ENCODE measurements at regions not wholly inside any gene's neighbourhood (a gene's known extent, or its start where the extent isn't known, plus 50 kb on each side); places are given as distances from the start of the nearest gene placed in this dataset.
"Not testable (repeated sequence)": the region's sequence is repeated elsewhere in the genome, so short reads cannot be mapped to it uniquely, and the experiment has no call there.

GRCh38 chr13:70755456-70755855, 647.2 kb upstream of the KLHL1 start:
- H3K36me3 ChIP-seq (ENCODE audit: control insufficient read depth, insufficient read depth, low read length), result no peaks in the 10 kb centered on the region
- no peak overlapping the region for H2AFZ ChIP-seq
- no peaks in the 10 kb centered on the region for H3K79me2 ChIP-seq
- no peaks in the 10 kb centered on the region for H3K4me1 ChIP-seq
- no peaks in the 10 kb centered on the region for H3K9me3 ChIP-seq (ENCODE audit: control insufficient read depth, low read length)
- H3K4me2 ChIP-seq (ENCODE audit: low read length), result no peak overlapping the region
- H3K9ac ChIP-seq, result no peak overlapping the region
- H3K27ac ChIP-seq, result no peak overlapping the region
- no peak overlapping the region for H3K4me3 ChIP-seq (ENCODE audit: low read depth, low read length)
- no peak for TF ChIP-seq CTCF (IDR thresholded peaks at IDR 0.05)
- no peaks in the 10 kb centered on the region for H3K27me3 ChIP-seq (ENCODE audit: control insufficient read depth, insufficient read depth, low read length)

- H3K4me2 ChIP-seq (ENCODE audit: low read length), result no peak overlapping the region
- H3K27ac ChIP-seq, result no peak overlapping the region
- no peaks in the 10 kb centered on the region for H3K27me3 ChIP-seq (ENCODE audit: control insufficient read depth, insufficient read depth, low read length)
- H3K9me3 ChIP-seq (ENCODE audit: control insufficient read depth, low read length), result no peaks in the 10 kb centered on the region
- no peak overlapping the region for H3K9ac ChIP-seq
- TF ChIP-seq CTCF (IDR thresholded peaks at IDR 0.05), result no peak
- no peak overlapping the region for H3K4me3 ChIP-seq (ENCODE audit: low read depth, low read length)
- no peaks in the 10 kb centered on the region for H3K79me2 ChIP-seq
- no peak overlapping the region for H2AFZ ChIP-seq
- no peaks in the 10 kb centered on the region for H3K4me1 ChIP-seq
- H3K36me3 ChIP-seq (ENCODE audit: control insufficient read depth, insufficient read depth, low read length), result no peaks in the 10 kb centered on the region
These were observed 639.0 kb upstream of the KLHL1 start for GRCh38 chr13:70747262-70747661.

- not testable (repeated sequence) for H3K36me3 ChIP-seq (ENCODE audit: control insufficient read depth, insufficient read depth, low read length); H2AFZ ChIP-seq; H3K4me2 ChIP-seq (ENCODE audit: low read length); H3K9ac ChIP-seq; H3K4me1 ChIP-seq; H3K27me3 ChIP-seq (ENCODE audit: control insufficient read depth, insufficient read depth, low read length); H3K9me3 ChIP-seq (ENCODE audit: control insufficient read depth, low read length); H3K27ac ChIP-seq; H3K4me3 ChIP-seq (ENCODE audit: low read depth, low read length); H3K79me2 ChIP-seq
These were observed 638.2 kb upstream of the KLHL1 start for GRCh38 chr13:70746469-70746868.

GRCh38 chr13:70736622-70737317, 628.5 kb upstream of the KLHL1 start:
- H2AFZ ChIP-seq, result no peak overlapping the region

GRCh38 chr13:70732611-70733010, 624.4 kb upstream of the KLHL1 start:
- Histone ChIP-seq H3K4me1 (no peaks in the 10 kb centered on the region), H3K79me2 (no peaks in the 10 kb centered on the region), H3K27me3 (ENCODE audit: control insufficient read depth, insufficient read depth, low read length) (no peaks in the 10 kb centered on the region), H3K9me3 (ENCODE audit: control insufficient read depth, low read length) (no peaks in the 10 kb centered on the region), H3K4me3 (ENCODE audit: low read depth, low read length) (no peak overlapping the region), H2AFZ (no peak overlapping the region), H3K36me3 (ENCODE audit: control insufficient read depth, insufficient read depth, low read length) (no peaks in the 10 kb centered on the region), H3K27ac (no peak overlapping the region), H3K9ac (no peak overlapping the region), H3K4me2 (ENCODE audit: low read length) (no peak overlapping the region)
- no peak for TF ChIP-seq CTCF (IDR thresholded peaks at IDR 0.05)

More at GRCh38 chr13:70736622-70737317, 628.5 kb upstream of the KLHL1 start:
- H3K27me3 ChIP-seq (ENCODE audit: control insufficient read depth, insufficient read depth, low read length), result no peaks in the 10 kb centered on the region
- no peak overlapping the region for H3K9ac ChIP-seq
- TF ChIP-seq CTCF (IDR thresholded peaks at IDR 0.05), result no peak
- H3K79me2 ChIP-seq, result no peaks in the 10 kb centered on the region
- H3K4me1 ChIP-seq, result no peaks in the 10 kb centered on the region
- no peak overlapping the region for H3K27ac ChIP-seq
- H3K9me3 ChIP-seq (ENCODE audit: control insufficient read depth, low read length), result no peaks in the 10 kb centered on the region
- H3K4me2 ChIP-seq (ENCODE audit: low read length), result no peak overlapping the region
- no peaks in the 10 kb centered on the region for H3K36me3 ChIP-seq (ENCODE audit: control insufficient read depth, insufficient read depth, low read length)
- no peak overlapping the region for H3K4me3 ChIP-seq (ENCODE audit: low read depth, low read length)

Measured in parathyroid adenoma (tissue), 2 donors.